Activated CD4-positive, alpha-beta T cell treated with anti-CD3 and anti-CD28 coated beads, Interleukin-2, amount 10 ng/mL, durations not matched to agents 7 days and 5 days (primary cell): ENCODE measurements at regions not wholly inside any gene's neighbourhood (a gene's known extent, or its start where the extent isn't known, plus 50 kb on each side); places are given as distances from the start of the nearest gene placed in this dataset.
"Not testable (repeated sequence)": the region's sequence is repeated elsewhere in the genome, so short reads cannot be mapped to it uniquely, and the experiment has no call there.

Source experiments
- CTCF ChIA-PET: fragments of 350-600 bp; sonication (Branson Sonifier 250); formaldehyde crosslinking; loops from one replicate; lab custom pipeline; 2021; ENCODE audit warnings: antibody characterized with exemption; lab: Charles Lee
- POLR2A ChIA-PET: fragments of 350-600 bp; sonication (Branson Sonifier 250); formaldehyde crosslinking; loops from one replicate; lab custom pipeline; 2021; ENCODE audit warnings: antibody characterized with exemption; lab: Charles Lee
- DNase-seq: peaks from one replicate; pipeline ENCODE4 v3.0.0-alpha.2; 2020
- H3K27ac Mint-ChIP-seq: one replicate; pipeline ENCODE4 v1.8.0; 2021; ENCODE audit warnings: mild to moderate bottlenecking, moderate library complexity, mixed read lengths
- H3K27me3 Mint-ChIP-seq: one replicate; pipeline ENCODE4 v1.8.0; 2021; ENCODE audit warnings: mixed read lengths
- H3K36me3 Mint-ChIP-seq: one replicate; pipeline ENCODE4 v1.8.0; 2021; ENCODE audit warnings: low read depth, mixed read lengths
- H3K4me1 Mint-ChIP-seq: one replicate; pipeline ENCODE4 v1.8.0; 2021; ENCODE audit warnings: mixed read lengths
- H3K4me3 Mint-ChIP-seq: one replicate; pipeline ENCODE4 v1.8.0; 2021; ENCODE audit warnings: mild to moderate bottlenecking, moderate library complexity, mixed read lengths
- H3K9me3 Mint-ChIP-seq: one replicate; pipeline ENCODE4 v1.8.0; 2021; ENCODE audit warnings: mixed read lengths

- CTCF ChIA-PET: no interaction called here
- Mint-ChIP-seq H3K27me3 (peaks cover 2% of the 10 kb centered on the region), H3K36me3 (no peaks in the 10 kb centered on the region), H3K4me1 (peaks cover 1% of the 10 kb centered on the region), H3K4me3 (no peak overlapping the region), H3K9me3 (no peaks in the 10 kb centered on the region), H3K27ac (no peak overlapping the region)
- POLR2A ChIA-PET: no interaction called here
- no peak for DNase-seq
Observed at GRCh38 chr20:54340206-54340605, 132.3 kb downstream of the PFDN4 start.

- H3K27ac Mint-ChIP-seq: no peak overlapping the region
- H3K36me3 Mint-ChIP-seq: no peaks in the 10 kb centered on the region
- peaks cover 2% of the 10 kb centered on the region for H3K27me3 Mint-ChIP-seq
- H3K9me3 Mint-ChIP-seq: no peaks in the 10 kb centered on the region
- POLR2A ChIA-PET: no interaction called here
- DNase-seq: no peak
- peaks cover 1% of the 10 kb centered on the region for H3K4me1 Mint-ChIP-seq
- no peak overlapping the region for H3K4me3 Mint-ChIP-seq
- CTCF ChIA-PET: no interaction called here
Observed at GRCh38 chr20:54340667-54341081, 132.8 kb downstream of the PFDN4 start.

GRCh38 chr20:54342258-54342920 lies 133.0 kb upstream of the DOK5 start:
- POLR2A ChIA-PET: no interaction called here
- no peaks in the 10 kb centered on the region for H3K9me3 Mint-ChIP-seq
- H3K36me3 Mint-ChIP-seq: no peaks in the 10 kb centered on the region
- peaks cover 1% of the 10 kb centered on the region for H3K4me1 Mint-ChIP-seq
- H3K27ac Mint-ChIP-seq: no peak overlapping the region
- DNase-seq: no peak
- CTCF ChIA-PET: no interaction called here
- peaks cover 2% of the 10 kb centered on the region for H3K27me3 Mint-ChIP-seq
- H3K4me3 Mint-ChIP-seq: no peak overlapping the region

GRCh38 chr20:54343099-54343498 lies 132.3 kb upstream of the DOK5 start:
- peaks cover 2% of the 10 kb centered on the region for H3K27me3 Mint-ChIP-seq
- H3K27ac Mint-ChIP-seq: no peak overlapping the region
- ChIA-PET POLR2A (no interaction called here), CTCF (no interaction called here)
- H3K4me3 Mint-ChIP-seq: no peak overlapping the region
- H3K36me3 Mint-ChIP-seq: no peaks in the 10 kb centered on the region
- no peaks in the 10 kb centered on the region for H3K9me3 Mint-ChIP-seq
- H3K4me1 Mint-ChIP-seq: peaks cover 1% of the 10 kb centered on the region
- no peak for DNase-seq

- H3K27me3 Mint-ChIP-seq: peaks cover 2% of the 10 kb centered on the region
- peaks cover 1% of the 10 kb centered on the region for H3K4me1 Mint-ChIP-seq
- H3K36me3 Mint-ChIP-seq: no peaks in the 10 kb centered on the region
- H3K27ac Mint-ChIP-seq: no peak overlapping the region
- ChIA-PET CTCF (no interaction called here), POLR2A (no interaction called here)
- H3K9me3 Mint-ChIP-seq: no peaks in the 10 kb centered on the region
- H3K4me3 Mint-ChIP-seq: no peak overlapping the region
- no peak for DNase-seq
Observed at GRCh38 chr20:54343634-54344033, 131.8 kb upstream of the DOK5 start.

GRCh38 chr20:54344832-54345231 lies 130.6 kb upstream of the DOK5 start:
- no peak overlapping the region for H3K27ac Mint-ChIP-seq
- H3K27me3 Mint-ChIP-seq: peaks cover 2% of the 10 kb centered on the region
- no peak overlapping the region for H3K4me3 Mint-ChIP-seq
- no peak for DNase-seq
- H3K36me3 Mint-ChIP-seq: no peaks in the 10 kb centered on the region
- H3K9me3 Mint-ChIP-seq: no peaks in the 10 kb centered on the region
- no peaks in the 10 kb centered on the region for H3K4me1 Mint-ChIP-seq
- POLR2A ChIA-PET: no interaction called here
- CTCF ChIA-PET: no interaction called here

- Mint-ChIP-seq H3K27ac (no peak overlapping the region), H3K9me3 (no peaks in the 10 kb centered on the region), H3K4me1 (no peaks in the 10 kb centered on the region), H3K36me3 (no peaks in the 10 kb centered on the region), H3K27me3 (peaks cover 2% of the 10 kb centered on the region), H3K4me3 (no peak overlapping the region)
- POLR2A ChIA-PET: no interaction called here
- no peak for DNase-seq
- CTCF ChIA-PET: no interaction called here
Observed at GRCh38 chr20:54345301-54345724, 130.1 kb upstream of the DOK5 start.

GRCh38 chr20:54345821-54346220 lies 129.6 kb upstream of the DOK5 start:
- H3K4me1 Mint-ChIP-seq: no peaks in the 10 kb centered on the region
- no peak overlapping the region for H3K4me3 Mint-ChIP-seq
- no peaks in the 10 kb centered on the region for H3K9me3 Mint-ChIP-seq
- DNase-seq: no peak
- ChIA-PET CTCF (no interaction called here), POLR2A (no interaction called here)
- no peak overlapping the region for H3K27ac Mint-ChIP-seq
- H3K27me3 Mint-ChIP-seq: peaks cover 2% of the 10 kb centered on the region
- H3K36me3 Mint-ChIP-seq: no peaks in the 10 kb centered on the region

- peaks cover 2% of the 10 kb centered on the region for H3K27me3 Mint-ChIP-seq
- H3K27ac Mint-ChIP-seq: no peak overlapping the region
- no peaks in the 10 kb centered on the region for H3K4me1 Mint-ChIP-seq
- CTCF ChIA-PET: no interaction called here
- no peaks in the 10 kb centered on the region for H3K36me3 Mint-ChIP-seq
- no peaks in the 10 kb centered on the region for H3K9me3 Mint-ChIP-seq
- POLR2A ChIA-PET: no interaction called here
- DNase-seq: no peak
- no peak overlapping the region for H3K4me3 Mint-ChIP-seq
Observed at GRCh38 chr20:54346276-54346675, 129.1 kb upstream of the DOK5 start.

GRCh38 chr20:54347166-54347833 lies 128.1 kb upstream of the DOK5 start:
- Mint-ChIP-seq H3K36me3 (no peaks in the 10 kb centered on the region), H3K4me3 (no peak overlapping the region), H3K27me3 (peaks cover 2% of the 10 kb centered on the region), H3K9me3 (no peaks in the 10 kb centered on the region), H3K27ac (no peak overlapping the region), H3K4me1 (no peaks in the 10 kb centered on the region)
- POLR2A ChIA-PET: no interaction called here
- DNase-seq: no peak
- CTCF ChIA-PET: interaction anchor here (0.6 kb wide), 1 partner anchor 14 kb away, joined by 3 read pairs; no protein-coding TSS in a partner anchor

GRCh38 chr20:54350415-54350814 lies 125.0 kb upstream of the DOK5 start:
- Mint-ChIP-seq H3K9me3 (no peaks in the 10 kb centered on the region), H3K4me3 (no peak overlapping the region), H3K27me3 (no peaks in the 10 kb centered on the region), H3K4me1 (no peaks in the 10 kb centered on the region), H3K27ac (no peak overlapping the region), H3K36me3 (no peaks in the 10 kb centered on the region)
- ChIA-PET CTCF (no interaction called here), POLR2A (no interaction called here)
- DNase-seq: no peak

- ChIA-PET CTCF (no interaction called here), POLR2A (no interaction called here)
- H3K9me3 Mint-ChIP-seq: no peaks in the 10 kb centered on the region
- no peak for DNase-seq
- H3K4me3 Mint-ChIP-seq: no peak overlapping the region
- H3K27me3 Mint-ChIP-seq: no peaks in the 10 kb centered on the region
- H3K27ac Mint-ChIP-seq: no peak overlapping the region
- no peaks in the 10 kb centered on the region for H3K36me3 Mint-ChIP-seq
- no peaks in the 10 kb centered on the region for H3K4me1 Mint-ChIP-seq
Observed at GRCh38 chr20:54351371-54352136, 123.8 kb upstream of the DOK5 start.

- H3K27me3 Mint-ChIP-seq, POLR2A ChIA-PET, DNase-seq, H3K36me3 Mint-ChIP-seq, H3K4me3 Mint-ChIP-seq, H3K9me3 Mint-ChIP-seq, H3K27ac Mint-ChIP-seq, H3K4me1 Mint-ChIP-seq, CTCF ChIA-PET: not testable (repeated sequence)
Observed at GRCh38 chr20:54352541-54352940, 122.9 kb upstream of the DOK5 start.
